ENCODE measurements at regions not wholly inside any gene's neighbourhood (a gene's known extent, or its start where the extent isn't known, plus 50 kb on each side); places are given as distances from the start of the nearest gene placed in this dataset.

DNA sequence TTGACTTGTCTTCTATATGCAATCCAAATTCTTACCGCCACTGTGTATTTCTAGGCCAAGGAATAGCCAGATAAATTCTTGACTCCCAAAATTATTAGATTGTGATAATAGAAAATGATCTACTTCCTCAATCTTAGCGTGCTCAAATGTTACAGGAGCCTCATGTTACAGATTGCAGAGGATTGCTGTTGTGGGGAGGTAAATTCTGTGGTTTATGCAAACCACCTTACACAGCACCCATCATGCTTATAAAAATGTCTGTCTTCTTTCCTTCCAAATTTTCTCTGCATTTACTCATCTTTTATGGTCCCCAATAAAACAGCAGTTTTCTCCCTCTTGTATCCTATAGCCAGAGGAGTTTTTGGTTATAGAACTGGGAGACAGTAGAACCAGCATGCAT is 420.2 kb upstream of the ROBO1 start:
- DNase-seq (ENCODE audit: low spot score) = no peak

DNA sequence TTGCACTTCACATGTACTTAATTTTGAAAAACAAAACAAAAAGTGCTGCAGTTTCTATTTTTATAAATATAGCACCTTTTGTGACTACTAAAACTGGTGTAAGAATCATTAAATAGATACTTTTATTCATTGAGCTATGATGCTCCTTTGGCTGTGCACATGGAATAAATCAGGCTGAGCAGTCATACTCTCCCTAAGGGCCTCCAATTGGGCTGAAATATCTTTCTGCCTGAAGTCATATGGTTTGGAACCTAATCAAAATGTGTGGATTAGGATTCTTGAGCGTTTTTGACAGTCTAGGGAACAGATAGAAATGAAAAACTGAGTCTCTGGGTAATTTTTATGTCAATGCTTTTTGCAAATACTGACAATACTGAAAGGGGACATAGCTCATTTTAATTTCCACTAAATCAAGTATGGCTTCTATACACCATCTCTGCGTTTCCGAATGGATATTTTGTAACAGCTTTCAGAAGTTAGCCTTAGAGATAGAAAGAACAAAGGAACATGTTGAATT is 392.2 kb upstream of the ROBO1 start:
- no peak for DNase-seq (ENCODE audit: low spot score)

DNA sequence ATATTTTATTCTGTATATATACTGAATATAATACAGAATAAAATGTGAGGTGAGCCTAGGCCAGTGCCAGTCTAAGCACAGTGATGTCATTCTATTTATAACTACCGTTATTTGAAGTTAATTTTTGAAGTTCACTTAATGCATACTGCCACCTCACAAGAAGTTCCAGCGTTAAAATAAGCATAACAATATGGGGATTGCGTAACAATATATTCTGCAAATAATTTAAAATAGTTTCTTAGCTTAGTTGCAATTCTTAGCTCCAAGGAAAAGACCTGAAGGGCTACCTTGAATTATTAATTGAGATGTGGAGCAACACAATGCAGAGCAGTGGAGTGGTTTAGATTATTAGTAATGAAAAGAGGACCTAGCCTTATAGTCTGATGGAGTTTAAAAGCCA is 390.5 kb upstream of the ROBO1 start:
- DNase-seq (ENCODE audit: low spot score) = no peak

DNA sequence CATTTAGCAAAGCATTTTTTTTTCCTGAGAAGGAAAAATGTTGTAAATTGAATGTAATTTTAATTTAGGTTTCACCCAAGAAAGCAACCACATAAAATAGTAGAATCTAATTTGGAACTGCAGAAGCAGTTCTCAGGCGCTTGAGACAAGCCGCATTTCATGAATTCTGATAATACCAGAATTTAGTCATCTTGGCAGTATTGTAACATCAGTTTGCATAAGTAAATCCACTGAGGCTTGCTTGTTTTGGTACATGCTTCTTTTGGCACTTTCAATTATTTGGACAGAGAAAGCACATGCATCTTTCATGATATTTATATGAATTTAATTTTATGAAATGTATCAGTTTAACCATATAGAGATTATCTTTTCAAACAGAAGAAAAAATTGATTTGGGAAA is 389.7 kb upstream of the ROBO1 start:
- DNase-seq (ENCODE audit: low spot score) = no peak

DNA sequence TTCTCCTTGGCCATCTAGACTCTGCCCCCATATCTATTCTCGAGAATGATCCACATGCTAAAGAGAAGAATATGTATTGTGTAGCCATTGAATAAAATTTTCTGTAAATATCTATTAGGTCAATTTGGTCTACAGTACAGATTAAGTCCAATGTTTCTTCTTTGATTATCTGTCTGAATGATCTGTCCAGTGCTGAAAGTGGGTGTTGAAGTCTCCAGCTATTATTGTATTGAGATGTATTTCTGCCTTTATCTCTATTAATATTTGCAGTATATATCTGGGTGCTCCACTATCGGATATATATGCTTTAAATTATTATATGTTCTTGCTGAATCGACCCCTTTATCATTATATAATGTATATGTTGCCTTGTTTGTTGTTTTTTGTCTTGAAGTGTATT is 384.9 kb upstream of the ROBO1 start:
- no peak for DNase-seq (ENCODE audit: low spot score)

DNA sequence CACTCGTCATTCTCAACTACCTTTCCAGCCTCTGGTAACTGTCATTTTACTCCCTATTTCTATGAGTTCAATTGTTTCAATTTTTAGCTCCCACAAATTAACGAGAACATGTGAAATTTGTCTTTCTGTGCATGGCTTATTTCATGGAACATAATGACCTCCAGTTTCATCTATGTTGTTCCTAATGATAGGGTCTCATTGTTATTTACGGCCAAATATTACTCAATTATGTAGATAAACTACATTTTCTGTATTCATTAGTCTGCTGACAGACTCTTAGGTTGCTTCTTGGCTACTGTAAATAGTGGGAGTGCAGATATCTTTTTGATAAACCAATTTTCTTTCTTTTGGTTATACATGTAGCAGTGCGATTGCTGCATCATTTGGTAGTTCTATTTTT is 374.9 kb upstream of the ROBO1 start:
- DNase-seq (ENCODE audit: low spot score) = no peak

DNA sequence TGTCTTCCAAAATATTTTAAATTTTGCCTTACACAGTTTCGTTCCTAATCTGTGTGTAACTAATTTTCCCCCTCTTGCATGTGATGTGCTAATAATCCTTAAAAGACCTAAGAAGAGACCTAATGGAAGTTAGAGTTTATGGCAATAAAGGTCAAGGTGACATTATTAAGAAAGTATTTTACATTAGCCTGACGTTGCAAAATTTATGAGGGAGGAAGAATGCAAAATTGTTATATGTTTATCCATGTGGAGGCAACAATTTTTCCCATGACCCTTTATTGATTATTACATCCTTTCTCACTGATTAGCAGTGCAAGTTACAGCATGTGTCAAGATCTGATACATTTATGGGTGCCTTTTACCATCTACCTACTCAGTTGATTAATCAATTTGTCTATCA is 373.8 kb upstream of the ROBO1 start:
- DNase-seq (ENCODE audit: low spot score) = no peak

DNA sequence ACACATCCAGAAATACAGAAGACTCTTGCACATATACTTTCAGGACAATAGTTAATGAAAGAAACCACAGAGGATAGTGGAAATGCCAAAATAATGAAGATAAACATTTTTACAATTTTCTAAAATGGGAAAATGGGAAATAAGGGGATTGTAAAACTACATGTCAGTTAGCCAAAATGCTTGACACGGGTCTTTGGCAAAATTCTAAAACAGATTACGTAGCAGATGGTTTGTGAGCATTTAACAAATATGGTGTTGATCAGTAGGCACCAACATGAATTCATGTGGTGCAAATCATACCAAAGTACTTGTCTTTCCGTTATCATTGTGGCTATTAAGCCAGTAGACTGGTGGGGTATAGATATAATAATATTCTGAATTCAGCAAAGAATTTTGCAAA is 348.5 kb upstream of the ROBO1 start:
- DNase-seq (ENCODE audit: low spot score) = no peak

DNA sequence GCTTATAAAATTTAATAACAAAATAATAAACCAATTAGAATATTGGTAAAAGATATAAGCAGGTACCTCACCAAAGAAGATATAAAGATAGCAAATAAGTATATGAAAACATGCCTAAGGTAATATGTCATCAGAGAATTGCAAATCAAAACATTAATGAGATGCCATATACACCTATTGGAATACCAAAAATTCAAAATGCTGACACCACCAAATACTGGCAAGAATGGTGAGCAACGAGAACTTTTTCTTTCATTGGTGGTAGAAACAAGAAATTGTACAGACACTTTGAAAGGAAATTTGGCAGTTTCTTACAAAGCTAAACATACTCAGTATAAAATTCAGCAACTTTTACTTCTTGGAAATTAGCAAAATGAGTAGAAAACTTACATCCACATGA is 346.9 kb upstream of the ROBO1 start:
- DNase-seq (ENCODE audit: low spot score) = no peak

DNA sequence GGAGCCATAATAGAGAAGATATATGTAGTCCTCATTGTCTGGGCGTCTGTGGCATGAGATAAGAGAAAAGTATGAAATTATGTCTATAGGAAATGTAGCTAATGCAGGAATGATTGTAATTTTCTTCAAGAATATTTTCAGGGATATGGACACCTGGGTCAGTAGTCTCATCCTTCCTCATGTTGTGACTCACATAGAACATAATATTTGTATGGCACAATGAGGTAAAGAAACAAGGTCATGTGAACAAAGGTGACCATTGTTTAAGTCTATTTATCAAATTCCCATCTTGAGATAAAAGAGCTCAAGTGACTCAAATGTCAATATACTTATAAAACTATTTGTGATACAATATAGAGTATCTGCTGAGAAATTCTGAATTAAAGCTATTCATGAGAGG is 345.5 kb upstream of the ROBO1 start:
- no peak for DNase-seq (ENCODE audit: low spot score)

DNA sequence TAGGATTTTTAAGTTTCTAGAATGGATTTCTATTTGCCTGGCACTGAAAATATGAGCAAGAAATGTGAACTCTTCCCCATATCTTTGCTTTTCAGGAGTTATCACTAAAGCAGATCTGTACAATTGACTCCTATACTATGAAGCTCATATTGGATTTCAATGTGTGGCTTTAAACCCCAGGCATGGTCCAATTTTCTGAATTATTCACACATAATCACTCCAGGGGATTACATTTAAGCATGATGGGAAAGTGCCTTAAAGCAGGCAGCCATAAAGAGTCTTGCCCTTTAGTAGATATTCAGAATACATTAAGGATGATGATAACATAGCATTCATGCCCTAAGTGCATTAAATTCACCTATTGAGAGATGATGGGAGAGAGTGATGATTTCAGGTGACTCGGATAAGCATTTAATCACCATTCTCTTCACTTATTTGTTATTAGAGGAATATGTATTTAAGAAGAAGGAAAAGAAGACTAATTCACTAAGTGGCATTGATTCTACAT is 331.8 kb upstream of the ROBO1 start:
- DNase-seq (ENCODE audit: low spot score) = no peak

DNA sequence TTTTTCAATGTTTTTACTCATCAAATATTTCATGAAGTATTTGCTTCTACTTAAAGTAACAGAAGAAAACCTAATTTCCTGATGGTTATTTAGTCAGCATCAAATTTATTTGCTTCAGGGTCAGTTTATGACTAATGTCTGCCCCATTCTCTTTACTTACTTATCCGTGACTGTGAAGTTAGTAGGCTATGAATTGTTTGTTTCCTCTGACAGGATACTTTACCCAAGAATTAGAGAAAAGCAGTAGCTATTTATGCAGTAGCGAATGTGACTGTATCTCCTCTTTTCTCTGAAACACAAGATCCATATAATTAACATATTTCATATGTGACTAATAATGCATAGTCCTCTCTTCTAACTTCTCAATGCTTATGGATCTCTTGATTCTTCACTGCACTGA is 329.9 kb upstream of the ROBO1 start:
- DNase-seq (ENCODE audit: low spot score) = no peak

DNA sequence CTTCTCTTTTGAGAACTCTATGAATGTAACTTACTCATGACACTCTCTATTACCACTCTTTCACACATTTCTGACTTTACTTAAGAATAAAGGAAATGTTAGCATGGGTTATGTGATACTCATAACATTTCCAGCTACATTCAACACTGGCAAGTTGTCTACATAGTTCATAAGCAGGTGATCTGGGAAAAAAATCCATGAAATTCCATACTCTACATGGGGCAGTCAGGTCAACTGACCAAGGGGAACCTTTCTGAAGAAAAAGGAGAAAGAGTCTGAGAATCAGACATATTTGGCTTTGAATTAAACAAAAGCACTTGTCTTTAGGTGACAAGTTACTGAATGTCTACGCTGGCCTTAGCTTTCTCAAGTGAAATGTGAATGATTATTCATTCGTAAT is 329.1 kb upstream of the ROBO1 start:
- no peak for DNase-seq (ENCODE audit: low spot score)

DNA sequence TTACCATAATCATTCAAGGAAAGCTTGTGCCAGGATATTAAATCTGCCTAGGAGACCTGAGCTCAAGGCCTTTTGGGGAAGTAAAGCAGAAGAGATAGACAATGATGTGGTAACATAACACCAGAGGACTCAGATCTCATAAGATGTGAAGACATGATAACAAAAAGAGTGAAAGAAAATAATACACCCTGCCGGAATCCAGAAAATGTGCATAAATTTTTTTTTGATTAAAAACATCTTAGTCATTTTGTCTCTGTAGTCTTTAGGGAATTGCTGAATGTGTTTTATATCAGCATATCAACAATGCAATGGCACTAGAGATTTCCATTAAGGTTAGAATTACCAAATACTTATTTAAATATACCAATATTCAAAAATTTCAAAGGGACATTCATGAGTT is 326.8 kb upstream of the ROBO1 start:
- DNase-seq (ENCODE audit: low spot score) = no peak

DNA sequence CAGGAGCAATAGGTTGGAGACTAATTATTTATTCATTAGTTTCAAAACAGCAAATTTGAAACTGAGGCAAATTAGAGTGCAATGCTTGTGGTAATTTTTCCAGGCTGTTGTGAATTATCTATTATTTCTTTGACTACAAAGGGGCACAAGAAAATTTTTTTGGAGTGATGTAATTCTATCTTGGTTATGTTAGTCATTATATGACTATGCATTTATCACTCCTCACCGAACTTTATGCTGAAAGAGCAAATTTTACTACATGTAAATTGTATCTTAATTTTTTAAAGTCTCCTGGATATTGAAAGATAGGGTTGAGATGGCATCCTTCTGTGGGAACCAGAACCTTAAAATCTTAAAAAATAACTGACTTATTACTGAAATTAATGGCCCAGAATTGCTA is 320.0 kb upstream of the ROBO1 start:
- DNase-seq (ENCODE audit: low spot score) = no peak

DNA sequence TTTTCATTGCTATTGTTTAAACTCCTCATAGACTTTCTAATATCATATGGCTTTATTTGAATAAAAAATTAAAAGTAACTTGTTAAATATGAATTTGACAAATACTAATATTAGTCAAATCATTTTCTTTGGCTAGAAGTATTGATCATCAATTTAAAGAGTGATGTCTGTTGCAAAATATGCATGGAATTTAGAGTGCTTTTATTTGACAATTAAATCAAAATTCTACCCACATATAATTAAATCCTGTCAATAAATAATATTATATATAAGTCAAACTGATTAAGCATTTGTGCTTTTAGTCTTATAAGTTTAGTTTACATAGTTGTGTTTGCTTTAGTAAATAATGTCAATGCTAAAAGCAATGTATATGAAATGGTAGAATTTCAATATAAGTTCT is 318.6 kb upstream of the ROBO1 start:
- no peak for DNase-seq (ENCODE audit: low spot score)

DNA sequence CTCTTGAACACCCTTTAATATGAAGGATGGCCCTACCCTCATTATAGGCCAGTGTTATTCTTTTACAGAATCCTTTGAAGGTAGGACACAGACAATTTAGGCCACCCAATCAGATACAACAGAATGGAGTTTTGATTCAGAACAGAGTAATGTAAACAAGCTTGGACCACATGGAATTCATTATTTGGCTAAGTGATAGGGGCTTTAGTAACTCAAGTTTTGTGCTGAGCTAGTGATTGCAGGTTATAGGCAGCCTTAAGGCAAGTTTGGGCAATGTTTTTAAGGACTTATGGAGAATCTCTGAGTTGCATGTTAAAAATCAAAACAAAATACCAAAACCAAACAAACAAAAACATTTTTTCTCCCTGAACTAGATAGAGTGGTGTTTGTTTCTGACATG is 312.1 kb upstream of the ROBO1 start:
- no peak for DNase-seq (ENCODE audit: low spot score)

DNA sequence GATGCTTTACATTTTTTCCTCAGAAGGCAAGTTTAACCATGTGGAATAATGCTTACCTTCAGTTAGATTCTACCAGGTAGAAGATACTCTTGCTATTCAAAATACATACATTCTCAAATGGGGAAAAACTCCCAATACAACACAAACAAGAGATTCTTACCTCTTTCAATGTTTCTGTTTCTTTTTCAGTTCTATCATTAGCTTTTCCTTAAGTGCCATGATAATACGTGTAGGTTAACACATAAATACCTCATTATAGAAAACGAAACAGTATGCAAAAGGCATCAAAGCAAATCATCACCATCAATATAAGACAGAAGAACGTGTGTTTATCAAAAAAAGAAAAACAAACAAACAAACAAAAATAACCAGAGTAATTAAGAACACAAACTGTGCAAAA is 300.7 kb upstream of the ROBO1 start:
- no peak for DNase-seq (ENCODE audit: low spot score)

DNA sequence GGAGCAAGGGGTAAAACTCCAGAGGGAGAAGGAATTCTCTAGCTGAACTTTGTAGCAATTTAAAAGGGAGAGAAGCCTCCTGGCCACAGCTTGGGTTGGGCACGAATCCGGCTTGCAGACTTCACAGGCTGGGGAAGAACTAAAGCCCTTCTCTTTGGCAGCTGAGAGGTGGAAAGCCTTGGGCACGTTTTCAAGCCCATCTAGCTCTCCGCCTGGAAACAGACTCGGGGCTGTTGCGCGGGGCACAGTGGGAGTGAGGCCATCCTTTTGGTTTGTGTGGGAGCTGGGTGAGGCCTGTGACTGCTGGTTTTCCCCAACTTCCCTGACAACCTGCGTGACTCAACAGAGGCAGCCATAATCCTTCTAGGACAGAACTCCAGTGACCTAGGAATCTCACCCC is 295.7 kb upstream of the ROBO1 start:
- DNase-seq (ENCODE audit: low spot score) = no peak

DNA sequence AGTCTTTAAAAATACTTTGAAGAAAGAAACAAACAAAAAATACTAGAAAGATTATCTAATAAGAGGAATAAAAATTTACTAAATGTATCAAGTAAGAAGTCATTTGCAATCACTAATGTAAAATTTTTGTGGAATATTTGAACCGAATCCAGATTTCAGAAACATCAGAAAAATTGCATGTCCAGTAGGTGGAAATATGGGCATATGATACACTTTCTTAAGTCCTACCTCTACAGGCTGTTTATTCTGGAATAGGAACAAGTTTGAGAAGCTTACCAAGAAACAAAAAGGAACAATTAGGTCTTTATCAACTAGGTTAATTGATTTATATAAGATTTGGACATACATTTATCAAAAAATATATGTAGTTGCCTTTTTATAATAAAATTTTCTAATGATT is 292.9 kb upstream of the ROBO1 start:
- DNase-seq (ENCODE audit: low spot score) = no peak

DNA sequence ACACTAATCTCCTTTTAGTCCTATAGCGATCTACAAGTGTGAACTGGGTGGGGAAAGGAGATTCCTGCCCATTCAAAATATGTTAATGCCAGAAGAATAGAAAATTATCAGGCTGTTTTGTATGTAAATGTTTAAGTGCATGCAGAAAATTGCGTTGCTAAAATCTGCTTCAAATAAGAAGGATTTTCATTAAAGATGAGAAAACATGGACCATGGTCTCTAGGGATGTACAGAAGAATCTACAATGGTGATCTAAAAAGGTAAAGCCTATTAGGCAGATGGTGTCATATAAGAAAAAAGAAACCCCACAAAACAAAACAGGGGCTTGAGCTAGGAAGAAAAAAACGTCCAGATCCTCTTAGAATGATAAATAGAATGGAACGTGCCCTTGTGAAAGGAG is 287.5 kb upstream of the ROBO1 start:
- DNase-seq (ENCODE audit: low spot score) = no peak

DNA sequence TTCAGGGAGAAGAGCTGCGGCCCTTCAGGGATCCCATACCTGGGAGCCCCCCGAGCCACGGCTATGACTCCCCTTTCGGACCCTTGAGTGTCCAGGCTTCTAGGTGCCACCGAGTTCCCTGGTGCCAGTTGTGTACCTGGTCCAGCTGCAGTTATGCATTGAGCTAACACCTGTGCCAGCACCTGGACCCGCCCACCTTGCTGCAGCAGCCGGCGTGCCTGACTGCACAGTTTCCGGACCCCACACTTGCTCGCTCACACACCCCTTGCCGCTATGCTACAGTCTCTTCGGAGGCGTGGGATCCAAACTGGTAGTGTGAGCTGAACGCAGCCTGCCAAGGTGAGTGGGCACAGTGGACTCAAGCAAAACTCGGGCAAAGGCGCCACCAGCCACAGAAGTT is 284.5 kb upstream of the ROBO1 start:
- DNase-seq (ENCODE audit: low spot score) = no peak

DNA sequence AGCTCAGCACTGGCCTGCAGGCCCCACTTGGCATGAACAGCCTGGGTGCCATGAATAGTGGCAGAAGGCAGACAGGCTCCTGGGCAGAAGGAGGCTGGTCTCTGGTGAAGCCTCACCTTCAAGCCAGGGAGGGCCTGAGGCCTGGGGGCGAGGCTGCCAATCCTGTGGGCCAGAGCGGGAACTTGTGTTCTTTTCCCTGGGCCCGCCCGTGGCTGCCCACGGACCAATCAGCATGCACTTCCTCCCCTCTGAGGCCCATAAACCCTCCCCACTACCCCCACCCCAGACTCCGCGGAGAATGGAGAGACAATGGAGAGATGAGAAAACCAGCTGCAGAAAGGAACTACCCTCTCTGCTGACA is 283.8 kb upstream of the ROBO1 start:
- no peak for DNase-seq (ENCODE audit: low spot score)

DNA sequence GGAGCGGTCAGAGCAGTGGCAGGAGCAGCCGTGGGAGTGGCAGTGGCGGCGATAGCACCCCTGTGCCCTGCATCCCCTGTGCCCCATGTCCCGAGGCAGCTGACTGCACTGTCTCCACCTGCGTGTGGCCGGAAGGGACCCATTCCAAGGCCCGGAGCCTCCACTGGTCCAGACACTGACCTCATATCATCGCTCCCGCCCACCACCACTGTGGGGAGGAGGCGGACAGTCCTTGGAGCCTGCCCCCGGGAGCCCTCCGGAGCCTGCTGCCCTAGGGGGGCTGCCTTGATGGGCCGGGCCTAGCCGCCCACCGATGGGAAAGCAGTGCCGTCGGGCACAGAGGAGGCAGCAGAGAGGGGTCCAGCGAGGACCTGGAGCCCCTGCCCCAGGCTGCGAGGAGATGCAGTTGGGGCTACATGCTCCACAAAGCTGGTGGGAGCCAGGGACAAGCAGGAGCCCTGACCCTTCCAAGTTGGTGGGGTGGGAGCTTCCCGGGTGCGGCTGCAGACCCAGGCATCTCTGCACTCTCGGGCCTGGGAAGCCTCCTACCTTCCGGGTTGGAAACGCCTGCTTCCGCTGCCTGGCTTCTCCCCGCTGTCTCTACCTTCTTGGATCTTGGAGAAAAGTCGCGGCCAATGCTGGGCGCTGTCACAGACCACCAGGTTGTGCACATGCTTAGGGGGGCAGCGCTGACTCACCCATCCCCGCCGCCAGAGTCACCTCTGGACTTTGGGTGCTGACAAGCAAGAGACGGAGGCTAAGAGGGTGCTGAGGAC is 283.2 kb upstream of the ROBO1 start:
- no peak for DNase-seq (ENCODE audit: low spot score)

All from hematopoietic multipotent progenitor cell treated with erythropoietin and hydrocortisone succinate and interleukin-3 and kit ligand, for 17 days (in vitro differentiated cells).